ENCODE measurements at regions not wholly inside any gene's neighbourhood (a gene's known extent, or its start where the extent isn't known, plus 50 kb on each side); places are given as distances from the start of the nearest gene placed in this dataset.
"Not testable (repeated sequence)": the region's sequence is repeated elsewhere in the genome, so short reads cannot be mapped to it uniquely, and the experiment has no call there.

- not testable (repeated sequence) for DNase-seq (ENCODE audit: low spot score); H3K9me3 Mint-ChIP-seq (ENCODE audit: unreplicated experiment); H3K36me3 Mint-ChIP-seq (ENCODE audit: low read depth, unreplicated experiment); H3K27me3 Mint-ChIP-seq (ENCODE audit: unreplicated experiment); H3K27ac Mint-ChIP-seq (ENCODE audit: unreplicated experiment); H3K4me1 Mint-ChIP-seq (ENCODE audit: unreplicated experiment); H3K4me3 Mint-ChIP-seq (ENCODE audit: unreplicated experiment)
Observed at GRCh38 chr10:87416892-87417291, 59.3 kb downstream of the NUTM2D start.

GRCh38 chr10:87422641-87423040 lies 65.1 kb downstream of the NUTM2D start:
- H3K27ac Mint-ChIP-seq (ENCODE audit: unreplicated experiment); H3K27me3 Mint-ChIP-seq (ENCODE audit: unreplicated experiment); H3K36me3 Mint-ChIP-seq (ENCODE audit: low read depth, unreplicated experiment); DNase-seq (ENCODE audit: low spot score); H3K4me1 Mint-ChIP-seq (ENCODE audit: unreplicated experiment); H3K4me3 Mint-ChIP-seq (ENCODE audit: unreplicated experiment); H3K9me3 Mint-ChIP-seq (ENCODE audit: unreplicated experiment): not testable (repeated sequence)

GRCh38 chr10:87424697-87425373 lies 67.3 kb downstream of the NUTM2D start:
- not testable (repeated sequence) for H3K27ac Mint-ChIP-seq (ENCODE audit: unreplicated experiment); H3K9me3 Mint-ChIP-seq (ENCODE audit: unreplicated experiment); H3K27me3 Mint-ChIP-seq (ENCODE audit: unreplicated experiment); H3K36me3 Mint-ChIP-seq (ENCODE audit: low read depth, unreplicated experiment); H3K4me3 Mint-ChIP-seq (ENCODE audit: unreplicated experiment); DNase-seq (ENCODE audit: low spot score); H3K4me1 Mint-ChIP-seq (ENCODE audit: unreplicated experiment)

GRCh38 chr10:87433836-87434235 lies 70.9 kb upstream of the MINPP1 start:
- not testable (repeated sequence) for H3K27me3 Mint-ChIP-seq (ENCODE audit: unreplicated experiment); DNase-seq (ENCODE audit: low spot score); H3K4me3 Mint-ChIP-seq (ENCODE audit: unreplicated experiment); H3K9me3 Mint-ChIP-seq (ENCODE audit: unreplicated experiment); H3K36me3 Mint-ChIP-seq (ENCODE audit: low read depth, unreplicated experiment); H3K27ac Mint-ChIP-seq (ENCODE audit: unreplicated experiment); H3K4me1 Mint-ChIP-seq (ENCODE audit: unreplicated experiment)

GRCh38 chr10:87435295-87435826 lies 69.3 kb upstream of the MINPP1 start:
- DNase-seq (ENCODE audit: low spot score); H3K9me3 Mint-ChIP-seq (ENCODE audit: unreplicated experiment); H3K36me3 Mint-ChIP-seq (ENCODE audit: low read depth, unreplicated experiment); H3K4me3 Mint-ChIP-seq (ENCODE audit: unreplicated experiment); H3K27me3 Mint-ChIP-seq (ENCODE audit: unreplicated experiment); H3K4me1 Mint-ChIP-seq (ENCODE audit: unreplicated experiment); H3K27ac Mint-ChIP-seq (ENCODE audit: unreplicated experiment): not testable (repeated sequence)

- not testable (repeated sequence) for H3K36me3 Mint-ChIP-seq (ENCODE audit: low read depth, unreplicated experiment); H3K4me3 Mint-ChIP-seq (ENCODE audit: unreplicated experiment); H3K4me1 Mint-ChIP-seq (ENCODE audit: unreplicated experiment); H3K27ac Mint-ChIP-seq (ENCODE audit: unreplicated experiment); H3K9me3 Mint-ChIP-seq (ENCODE audit: unreplicated experiment); H3K27me3 Mint-ChIP-seq (ENCODE audit: unreplicated experiment)
- peak; percentile 4 for DNase-seq (ENCODE audit: low spot score)
Observed at GRCh38 chr10:87436104-87436503, 68.6 kb upstream of the MINPP1 start.

- H3K4me1 Mint-ChIP-seq (ENCODE audit: unreplicated experiment); H3K9me3 Mint-ChIP-seq (ENCODE audit: unreplicated experiment); DNase-seq (ENCODE audit: low spot score); H3K27ac Mint-ChIP-seq (ENCODE audit: unreplicated experiment); H3K36me3 Mint-ChIP-seq (ENCODE audit: low read depth, unreplicated experiment); H3K4me3 Mint-ChIP-seq (ENCODE audit: unreplicated experiment); H3K27me3 Mint-ChIP-seq (ENCODE audit: unreplicated experiment): not testable (repeated sequence)
Observed at GRCh38 chr10:87437450-87437849, 67.2 kb upstream of the MINPP1 start.

Measured in endothelial cell (in vitro differentiated cells).